ENCODE measurements at regions not wholly inside any gene's neighbourhood (a gene's known extent, or its start where the extent isn't known, plus 50 kb on each side); places are given as distances from the start of the nearest gene placed in this dataset.
"Not testable (repeated sequence)": the region's sequence is repeated elsewhere in the genome, so short reads cannot be mapped to it uniquely, and the experiment has no call there.

GRCh38 chrX:104360774-104361173 lies 106.0 kb upstream of the ESX1 start:
- H4K91ac ChIP-seq (replicated peaks; ENCODE audit: insufficient read length, low read length); H4K8ac ChIP-seq (ENCODE audit: extremely low read depth, insufficient read depth, low read length); POLR2A ChIA-PET (ENCODE audit: partially characterized antibody): not testable (repeated sequence)

More at GRCh38 chrX:104360774-104361173, 106.0 kb upstream of the ESX1 start:
- H3K14ac ChIP-seq (ENCODE audit: insufficient read length); H3K27me3 ChIP-seq (replicated peaks in 1 of 4; ENCODE audit: control insufficient read depth in 3 of 4, extremely low read depth in 1 of 4, insufficient read depth in 3 of 4, low read length in 3 of 4); H4K20me1 ChIP-seq (replicated peaks in 1 of 2; ENCODE audit: control insufficient read depth in 1 of 2, insufficient read depth in 2 of 2, low read length in 2 of 2); H2BK20ac ChIP-seq (ENCODE audit: low read length); H3K79me1 ChIP-seq (ENCODE audit: low read depth, low read length); H3K23me2 ChIP-seq (ENCODE audit: low read depth, low read length); DNase-seq (ENCODE audit: low read depth in 1 of 2, low spot score in 2 of 2); H4K5ac ChIP-seq (ENCODE audit: insufficient read length, low read depth, low read length); H2BK15ac ChIP-seq (ENCODE audit: low read length); H3K23ac ChIP-seq (ENCODE audit: insufficient read length); H2BK12ac ChIP-seq (ENCODE audit: low read depth, low read length); H3K4me2 ChIP-seq (ENCODE audit: insufficient read depth in 1 of 2, low read depth in 2 of 2, low read length in 2 of 2); H3K27ac ChIP-seq (ENCODE audit: low read depth, low read length); H3K9ac ChIP-seq (replicated peaks in 1 of 4; ENCODE audit: extremely low read depth in 1 of 4, low read depth in 3 of 4, low read length in 3 of 4); H3K79me2 ChIP-seq (ENCODE audit: control insufficient read depth in 1 of 2, insufficient read depth in 2 of 2, low read length in 2 of 2); FAIRE-seq; H2BK5ac ChIP-seq (ENCODE audit: low read depth, low read length); H3K4me1 ChIP-seq (replicated peaks in 1 of 4; ENCODE audit: control insufficient read depth in 3 of 4, insufficient read depth in 4 of 4, low read length in 3 of 4); H3K4ac ChIP-seq (replicated peaks; ENCODE audit: insufficient read length, low read depth, low read length); CTCF ChIA-PET (ENCODE audit: partially characterized antibody); H2BK120ac ChIP-seq (replicated peaks; ENCODE audit: low read depth, low read length); H2AK5ac ChIP-seq (ENCODE audit: low read depth, low read length); H3K36me3 ChIP-seq (ENCODE audit: control insufficient read depth in 2 of 4, insufficient read depth in 4 of 4, low read length in 3 of 4); H3K9me3 ChIP-seq (ENCODE audit: insufficient read depth in 2 of 2, low read depth in 1 of 2, low read length in 1 of 2); H2AFZ ChIP-seq (ENCODE audit: low read length); H3K56ac ChIP-seq (replicated peaks; ENCODE audit: insufficient read length, low read depth, low read length); H3K4me3 ChIP-seq (ENCODE audit: extremely low read depth in 1 of 4, insufficient read depth in 2 of 4, low read depth in 3 of 4, low read length in 4 of 4); H3K18ac ChIP-seq (ENCODE audit: extremely low read depth, low read length): not testable (repeated sequence)
- 83% methylated on average over 2 of the region's 2 CpGs; no CpG with 5 or more reads in 1 of the 2 experiments for WGBS, 2 experiments (ENCODE audit: extremely low coverage in 1 of 2, insufficient coverage in 1 of 2, insufficient read length in 1 of 2, insufficient replicate concordance in 2 of 2, low coverage in 1 of 2, low lambda C conversion rate in 2 of 2, missing lambda C conversion rate in 1 of 2)

All from H1 (cell line).